Activated naive CD4-positive, alpha-beta T cell treated with anti-CD3 and anti-CD28 coated beads, Interleukin-2, amount 50 U/mL, for 72 hours (primary cell): ENCODE measurements at regions not wholly inside any gene's neighbourhood (a gene's known extent, or its start where the extent isn't known, plus 50 kb on each side); places are given as distances from the start of the nearest gene placed in this dataset.

Source experiments
- ATAC-seq, 2 donors: fragments of 150-1000 bp; cut with Tn5 transposase; 2 replicates each; pipeline ENCODE4 v1.10.0; 2021; ENCODE audit warnings: mild to moderate bottlenecking in 2 of 2, moderate library complexity in 2 of 2
- DNase-seq, 2 donors: peaks; one replicate each; pipeline ENCODE4 v3.0.0; 2021 to 2022; ENCODE audit warnings: low spot score in 2 of 2
- H3K27ac Mint-ChIP-seq, 2 donors: one replicate each; pipeline ENCODE4 v1.8.0; 2022; ENCODE audit warnings: mild to moderate bottlenecking in 2 of 2, mixed read lengths in 2 of 2
- H3K36me3 Mint-ChIP-seq, 2 donors: one replicate each; pipeline ENCODE4 v1.8.0; 2022; ENCODE audit warnings: mixed read lengths in 2 of 2
- H3K9me3 Mint-ChIP-seq, 2 donors: one replicate each; pipeline ENCODE4 v1.8.0; 2022; ENCODE audit warnings: mixed read lengths in 2 of 2

GRCh38 chr21:35376406-35377135 is 327.5 kb upstream of the RUNX1 start:
- H3K27ac Mint-ChIP-seq: no peak overlapping the region
- ATAC-seq (no peak), DNase-seq (no peak)
- no peaks in the 10 kb centered on the region for H3K9me3 Mint-ChIP-seq
- H3K36me3 Mint-ChIP-seq: no peaks in the 10 kb centered on the region

DNA sequence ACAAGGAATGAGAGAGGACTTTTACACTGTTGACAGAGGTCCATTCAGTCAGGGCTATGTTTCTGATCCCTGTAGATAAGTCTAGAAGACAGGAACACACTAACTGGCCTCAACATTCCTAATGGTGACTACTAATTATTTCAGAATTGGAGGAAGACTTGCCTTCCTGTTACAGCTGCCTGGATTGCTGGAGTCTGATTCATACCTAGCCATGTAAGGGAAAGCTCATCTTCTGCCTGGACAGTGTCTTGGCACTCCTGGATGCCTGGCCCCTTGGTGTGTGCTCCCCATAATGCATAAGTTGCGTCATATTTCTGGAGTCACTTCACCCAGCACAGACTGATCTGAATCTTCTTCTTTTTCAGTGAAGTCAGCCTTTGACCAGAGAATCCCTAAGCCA is 326.0 kb upstream of the RUNX1 start:
- no peak for DNase-seq
- ATAC-seq: no peak
- no peak overlapping the region for H3K27ac Mint-ChIP-seq
- no peaks in the 10 kb centered on the region for H3K36me3 Mint-ChIP-seq
- no peaks in the 10 kb centered on the region for H3K9me3 Mint-ChIP-seq

DNA sequence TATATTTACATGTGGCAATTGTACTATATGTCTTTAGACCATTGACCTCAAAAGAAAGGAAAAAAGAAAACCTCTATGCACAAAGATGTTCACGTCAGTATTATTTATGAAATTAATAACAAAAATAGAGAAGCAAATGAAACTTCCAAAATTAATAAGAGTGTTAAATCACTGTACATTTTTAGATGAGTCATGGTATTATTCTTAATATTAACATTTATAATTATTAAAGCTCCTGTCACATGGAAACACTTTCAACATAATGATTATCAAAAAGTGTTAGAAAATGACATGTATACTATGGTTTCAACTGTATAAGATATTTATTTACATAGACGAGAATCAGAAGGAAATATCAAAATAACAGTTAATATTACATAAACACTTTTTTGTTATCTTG is 324.9 kb upstream of the RUNX1 start:
- Mint-ChIP-seq H3K36me3 (no peaks in the 10 kb centered on the region), H3K9me3 (no peaks in the 10 kb centered on the region), H3K27ac (no peak overlapping the region)
- ATAC-seq: no peak
- DNase-seq: no peak

DNA sequence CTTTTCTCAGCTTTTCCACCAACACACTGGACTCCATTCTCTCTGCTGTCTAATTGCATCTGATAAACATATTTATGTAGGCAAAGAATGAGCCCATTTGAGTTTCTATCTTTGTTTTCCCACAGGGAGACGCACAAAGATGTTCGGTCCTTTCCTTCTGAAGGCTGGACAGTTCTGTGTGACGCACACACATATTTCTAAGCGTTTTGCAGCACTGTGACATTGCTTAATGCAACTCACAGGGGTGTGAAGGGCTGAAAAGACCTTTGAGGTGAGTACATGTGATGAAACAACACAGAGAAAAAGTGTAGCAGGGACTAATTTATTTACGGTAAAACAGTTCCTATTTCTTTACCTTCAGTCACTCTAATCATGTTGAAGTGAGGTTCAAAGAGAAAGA is 323.1 kb upstream of the RUNX1 start:
- H3K27ac Mint-ChIP-seq: no peak overlapping the region
- no peaks in the 10 kb centered on the region for H3K9me3 Mint-ChIP-seq
- DNase-seq: no peak

DNA sequence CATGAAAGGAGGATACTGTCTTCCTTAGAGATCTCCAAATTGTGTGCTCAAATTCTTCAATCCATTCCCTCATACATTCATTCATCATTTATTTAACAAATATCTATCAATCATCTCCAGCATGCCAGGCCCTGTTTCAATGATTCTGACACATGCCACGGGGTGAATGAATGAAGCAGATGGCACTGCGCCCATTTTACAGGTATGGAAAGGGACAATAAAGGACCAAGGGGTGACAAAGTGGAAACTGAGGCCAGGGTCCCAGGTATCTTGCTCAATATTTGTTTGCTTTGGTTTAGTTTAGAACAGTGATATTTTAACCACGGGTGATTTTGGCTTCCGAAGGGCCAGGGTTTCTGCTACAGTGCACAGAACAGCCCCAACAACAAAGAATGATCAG is 321.6 kb upstream of the RUNX1 start:
- ATAC-seq (no peak), DNase-seq (no peak)
- Mint-ChIP-seq H3K27ac (no peak overlapping the region), H3K9me3 (no peaks in the 10 kb centered on the region), H3K36me3 (no peaks in the 10 kb centered on the region)

More for the DNA sequence above, 323.1 kb upstream of the RUNX1 start:
- H3K36me3 Mint-ChIP-seq: no peaks in the 10 kb centered on the region
- ATAC-seq: no peak

GRCh38 chr21:35370071-35370470 is 321.0 kb upstream of the RUNX1 start:
- H3K36me3 Mint-ChIP-seq: no peaks in the 10 kb centered on the region
- no peak for DNase-seq
- no peak overlapping the region for H3K27ac Mint-ChIP-seq
- no peak for ATAC-seq
- no peaks in the 10 kb centered on the region for H3K9me3 Mint-ChIP-seq

GRCh38 chr21:35368326-35368725 is 319.2 kb upstream of the RUNX1 start:
- DNase-seq (no peak), ATAC-seq (peak in 1 of 2 donors; percentile 32)
- peaks cover 0 to 3% of the 10 kb centered on the region in 2 donors for H3K9me3 Mint-ChIP-seq
- H3K36me3 Mint-ChIP-seq: no peaks in the 10 kb centered on the region
- no peak overlapping the region for H3K27ac Mint-ChIP-seq

DNA sequence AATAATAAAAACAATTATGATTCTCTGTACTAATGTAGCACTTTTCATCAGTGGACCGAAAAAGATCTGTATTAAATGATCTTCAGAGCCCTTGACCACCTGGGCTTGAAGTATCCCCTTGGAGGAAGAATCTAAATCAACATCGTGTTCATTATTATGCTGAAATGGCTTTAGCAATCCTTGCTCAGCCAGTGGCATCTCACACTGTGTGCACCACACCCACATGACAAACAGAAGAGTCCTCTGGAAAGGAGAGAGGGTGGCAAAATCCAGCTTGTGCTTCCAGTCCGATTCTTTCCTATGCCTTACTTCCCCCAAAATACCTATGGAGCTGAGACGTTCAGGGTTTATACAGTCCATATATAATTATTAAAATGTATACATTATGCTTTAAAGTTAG is 318.5 kb upstream of the RUNX1 start:
- H3K27ac Mint-ChIP-seq: no peak overlapping the region
- ATAC-seq: no peak
- peaks cover 3 to 7% of the 10 kb centered on the region in 2 donors for H3K9me3 Mint-ChIP-seq
- H3K36me3 Mint-ChIP-seq: no peaks in the 10 kb centered on the region
- no peak for DNase-seq

- Mint-ChIP-seq H3K27ac (peak overlapping the region in 1 of 2 donors; percentile 67), H3K9me3 (peaks cover 3 to 9% of the 10 kb centered on the region in 2 donors), H3K36me3 (no peaks in the 10 kb centered on the region)
- no peak for DNase-seq
- ATAC-seq: no peak
Measured at GRCh38 chr21:35366394-35367080, 317.4 kb upstream of the RUNX1 start.

DNA sequence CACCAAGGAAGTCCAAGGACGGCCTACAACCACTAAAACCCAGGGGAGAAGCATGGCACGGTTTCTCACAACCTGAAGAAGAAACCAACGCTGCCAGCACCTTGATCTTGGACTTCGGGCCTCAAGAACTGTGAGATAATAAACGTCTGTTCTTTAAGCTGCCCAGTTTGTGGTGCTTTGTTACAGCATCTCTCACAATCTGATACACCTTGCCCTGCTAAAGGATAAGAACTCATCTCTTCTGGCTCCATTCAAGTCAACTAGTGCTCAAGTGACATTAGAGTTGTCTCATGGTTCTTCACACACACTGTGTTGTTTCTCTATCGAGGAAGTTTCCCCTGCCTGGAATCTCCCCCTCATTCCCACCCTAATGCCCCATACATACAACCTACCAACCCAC is 314.4 kb upstream of the RUNX1 start:
- peaks cover 3 to 9% of the 10 kb centered on the region in 2 donors for H3K9me3 Mint-ChIP-seq
- H3K36me3 Mint-ChIP-seq: no peaks in the 10 kb centered on the region
- DNase-seq (no peak), ATAC-seq (no peak)
- no peak overlapping the region for H3K27ac Mint-ChIP-seq

GRCh38 chr21:35361988-35362387 is 312.9 kb upstream of the RUNX1 start:
- ATAC-seq: no peak
- DNase-seq: no peak
- Mint-ChIP-seq H3K9me3 (peaks cover 4 to 11% of the 10 kb centered on the region in 2 donors), H3K36me3 (peaks cover 0 to 2% of the 10 kb centered on the region in 2 donors), H3K27ac (no peak overlapping the region)

GRCh38 chr21:35360870-35361570 is 311.9 kb upstream of the RUNX1 start:
- Mint-ChIP-seq H3K9me3 (peaks cover 7 to 15% of the 10 kb centered on the region in 2 donors), H3K36me3 (peaks cover 0 to 6% of the 10 kb centered on the region in 2 donors), H3K27ac (no peak overlapping the region)
- no peak for ATAC-seq
- no peak for DNase-seq

DNA sequence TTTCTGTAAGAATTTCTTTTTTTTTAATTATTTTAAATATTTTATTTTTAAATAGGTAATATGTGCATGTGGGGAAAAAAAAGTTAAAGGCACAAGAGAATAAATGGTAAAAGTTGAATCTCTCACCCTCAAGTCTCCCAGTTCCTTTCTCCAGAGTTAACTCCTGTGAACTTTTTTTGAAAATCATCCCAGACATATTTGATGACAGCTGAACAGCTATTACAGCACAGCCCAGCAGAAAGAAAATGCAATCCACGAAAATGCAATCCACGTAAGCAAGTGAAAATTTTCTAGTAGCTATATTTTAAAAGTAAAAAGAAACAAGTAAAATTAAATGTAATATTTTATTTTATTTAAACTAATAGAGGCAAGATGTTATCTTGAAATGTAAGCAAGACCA is 310.0 kb upstream of the RUNX1 start:
- Mint-ChIP-seq H3K27ac (no peak overlapping the region), H3K36me3 (peaks cover 0 to 18% of the 10 kb centered on the region in 2 donors), H3K9me3 (peaks cover 11 to 25% of the 10 kb centered on the region in 2 donors)
- ATAC-seq (no peak), DNase-seq (no peak)

GRCh38 chr21:35358008-35358407 is 308.9 kb upstream of the RUNX1 start:
- H3K27ac Mint-ChIP-seq: peak overlapping the region; percentile 76 to 79
- peak; percentile 80 to 91 for ATAC-seq
- H3K9me3 Mint-ChIP-seq: peaks cover 9 to 30% of the 10 kb centered on the region in 2 donors

DNA sequence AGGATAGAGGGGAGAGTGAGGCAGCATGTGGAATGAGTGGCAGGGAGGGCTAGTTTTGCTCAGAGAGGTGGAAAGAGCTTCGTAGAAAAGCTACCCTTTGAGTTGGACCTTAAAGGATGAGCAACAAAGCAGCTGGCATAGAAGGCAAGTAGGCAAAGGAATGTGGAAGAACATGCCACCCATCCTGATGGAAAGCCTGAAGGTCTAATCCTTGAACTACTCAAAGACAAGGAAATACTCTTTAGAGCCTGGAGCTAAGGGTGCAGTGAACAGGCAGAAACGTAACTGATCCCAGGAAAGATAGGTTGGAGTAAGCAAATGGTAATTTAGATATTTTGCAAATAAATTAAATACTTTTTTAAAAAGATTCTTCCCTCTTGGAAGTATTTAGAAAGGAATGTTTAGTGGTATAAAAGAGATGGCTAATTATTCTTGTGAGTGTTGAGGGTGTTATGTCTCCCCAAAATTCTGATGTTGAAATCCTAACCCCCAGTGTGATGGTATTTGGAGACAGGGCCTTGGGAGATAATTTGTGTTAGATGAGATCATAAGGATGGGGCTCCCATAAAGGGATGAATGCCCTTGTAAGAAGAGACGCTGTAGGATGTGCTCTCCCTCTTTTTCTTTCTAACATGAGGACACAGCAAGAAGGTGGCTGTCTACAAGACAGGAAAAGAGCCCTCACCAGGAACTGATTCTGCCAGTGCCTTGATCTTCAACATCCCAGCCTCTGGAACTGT is 308.1 kb upstream of the RUNX1 start:
- H3K9me3 Mint-ChIP-seq: peaks cover 9 to 28% of the 10 kb centered on the region in 2 donors
- H3K27ac Mint-ChIP-seq: peak overlapping the region; percentile 76 to 79
- peaks cover 0 to 31% of the 10 kb centered on the region in 2 donors for H3K36me3 Mint-ChIP-seq
- DNase-seq (no peak), ATAC-seq (peak in 1 of 2 donors; percentile 34)

More at GRCh38 chr21:35358008-35358407, 308.9 kb upstream of the RUNX1 start:
- no peak for DNase-seq
- peaks cover 0 to 25% of the 10 kb centered on the region in 2 donors for H3K36me3 Mint-ChIP-seq

- peaks cover 0 to 36% of the 10 kb centered on the region in 2 donors for H3K36me3 Mint-ChIP-seq
- no peak for ATAC-seq
Measured at GRCh38 chr21:35354078-35354477, 305.0 kb upstream of the RUNX1 start.

More at GRCh38 chr21:35354078-35354477, 305.0 kb upstream of the RUNX1 start:
- H3K27ac Mint-ChIP-seq: no peak overlapping the region
- peaks cover 9 to 28% of the 10 kb centered on the region in 2 donors for H3K9me3 Mint-ChIP-seq
- no peak for DNase-seq
